Colonic mucosa (tissue), 4 donors: ENCODE measurements at regions not wholly inside any gene's neighbourhood (a gene's known extent, or its start where the extent isn't known, plus 50 kb on each side); places are given as distances from the start of the nearest gene placed in this dataset.

Experiments
- DNase-seq: peaks from one replicate; pipeline ENCODE4 v3.0.0-alpha.2; 2020
- H3K27ac ChIP-seq: fragments of 200-600 bp; one replicate; pipeline ENCODE4 v1.8.0; 2021
- H3K27me3 ChIP-seq: fragments of 200-600 bp; one replicate; pipeline ENCODE4 v1.8.0; 2021
- H3K36me3 ChIP-seq: fragments of 200-600 bp; one replicate; pipeline ENCODE4 v1.8.0; 2021
- H3K4me1 ChIP-seq: fragments of 200-600 bp; one replicate; pipeline ENCODE4 v1.8.0; 2021; ENCODE audit warnings: mild to moderate bottlenecking
- H3K4me3 ChIP-seq: fragments of 200-600 bp; one replicate; pipeline ENCODE4 v1.8.0; 2021
- H3K9ac ChIP-seq, 2 donors: one replicate each; pipeline ENCODE4 v1.7.0; 2013; ENCODE audit warnings: control low read depth in 2 of 2, low read depth in 2 of 2, low read length in 2 of 2
- H3K9me3 ChIP-seq: fragments of 200-600 bp; one replicate; pipeline ENCODE4 v1.8.0; 2021
- CTCF ChIP-seq: fragments of 200-600 bp; IDR thresholded peaks from one replicate; pipeline ENCODE4 v1.8.0; 2022; ENCODE audit warnings: antibody characterized with exemption, mild to moderate bottlenecking
- intact Hi-C: fragments of 100-400 bp; cut with DNase I; formaldehyde crosslinking; loops from one replicate; pipeline ENCODE4 v1.14.1; 2022
- donor health status: healthy.
- donor health status: DM: no; HTN: no; CAD: no.
- donor health status: DM: no; HTN: no; CAD: no.

DNA sequence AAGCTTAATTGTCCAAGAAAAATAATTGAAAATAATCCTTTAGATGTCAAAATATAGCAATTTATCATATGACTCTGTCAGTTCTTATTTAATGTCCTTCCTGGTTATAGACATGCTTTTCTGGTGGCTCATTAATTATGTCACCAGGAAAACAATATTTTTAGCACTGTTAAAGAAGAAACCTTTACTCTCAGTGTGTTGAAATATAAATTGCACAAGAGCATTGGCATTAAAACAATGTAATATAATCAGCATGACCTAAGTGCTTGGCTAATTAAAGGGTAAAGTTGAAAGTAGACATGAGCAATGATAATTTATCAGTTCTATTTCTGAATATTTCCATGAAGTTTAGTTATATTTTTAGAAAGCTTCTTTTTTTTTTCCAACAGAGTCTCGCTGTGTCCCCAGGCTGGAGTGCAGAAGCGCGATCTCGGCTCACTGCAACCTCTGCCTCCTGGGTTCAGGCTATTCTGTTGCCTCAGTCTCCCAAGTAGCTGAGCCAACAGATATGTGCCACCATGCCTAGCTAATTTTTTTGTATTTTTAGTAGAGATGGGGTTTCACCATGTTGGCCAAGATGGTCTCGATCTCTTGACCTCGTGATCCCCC is 232.3 kb downstream of the JRKL start:
- intact Hi-C loops, result no loop called here
- Histone ChIP-seq H3K9ac (no peak overlapping the region), H3K36me3 (no peaks in the 10 kb centered on the region), H3K4me1 (no peaks in the 10 kb centered on the region), H3K27ac (no peak overlapping the region), H3K27me3 (no peaks in the 10 kb centered on the region), H3K9me3 (no peaks in the 10 kb centered on the region), H3K4me3 (no peak overlapping the region)
- no peak for TF ChIP-seq CTCF
- no peak for DNase-seq

DNA sequence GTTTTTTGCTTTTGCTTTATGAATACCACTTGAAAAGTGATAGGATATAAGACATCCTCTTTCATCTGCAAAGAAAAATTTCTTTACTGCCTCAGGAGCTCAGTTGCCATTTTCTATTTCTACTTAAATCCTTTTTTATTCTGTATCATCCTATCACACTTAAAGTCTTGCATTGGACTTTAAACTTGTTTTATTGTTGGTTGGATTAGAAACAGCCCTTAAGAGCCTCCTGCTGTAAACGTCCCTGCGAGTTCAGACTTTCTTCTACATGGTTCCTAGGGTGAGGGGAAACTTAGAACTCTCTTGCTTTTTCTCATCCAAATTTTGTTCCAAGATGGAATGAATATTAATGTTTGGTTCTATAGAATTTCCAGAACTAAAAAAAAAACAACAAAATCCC is 234.3 kb downstream of the JRKL start:
- Histone ChIP-seq H3K4me1 (no peaks in the 10 kb centered on the region), H3K36me3 (no peaks in the 10 kb centered on the region), H3K9ac (no peak overlapping the region), H3K27ac (no peak overlapping the region), H3K4me3 (no peak overlapping the region), H3K9me3 (no peaks in the 10 kb centered on the region), H3K27me3 (no peaks in the 10 kb centered on the region)
- no peak for TF ChIP-seq CTCF
- DNase-seq, result no peak
- intact Hi-C loops, result no loop called here

GRCh38 chr11:96627376-96627775 is 237.6 kb downstream of the JRKL start:
- TF ChIP-seq CTCF, result no peak
- Histone ChIP-seq H3K4me1 (no peaks in the 10 kb centered on the region), H3K27ac (no peak overlapping the region), H3K4me3 (no peak overlapping the region), H3K9ac (no peak overlapping the region), H3K36me3 (no peaks in the 10 kb centered on the region), H3K27me3 (no peaks in the 10 kb centered on the region), H3K9me3 (no peaks in the 10 kb centered on the region)
- intact Hi-C loops, result no loop called here
- no peak for DNase-seq

- no peak overlapping the region for H3K27ac ChIP-seq
- intact Hi-C loops, result no loop called here
Measured at GRCh38 chr11:96635655-96636054, 245.8 kb downstream of the JRKL start.

DNA sequence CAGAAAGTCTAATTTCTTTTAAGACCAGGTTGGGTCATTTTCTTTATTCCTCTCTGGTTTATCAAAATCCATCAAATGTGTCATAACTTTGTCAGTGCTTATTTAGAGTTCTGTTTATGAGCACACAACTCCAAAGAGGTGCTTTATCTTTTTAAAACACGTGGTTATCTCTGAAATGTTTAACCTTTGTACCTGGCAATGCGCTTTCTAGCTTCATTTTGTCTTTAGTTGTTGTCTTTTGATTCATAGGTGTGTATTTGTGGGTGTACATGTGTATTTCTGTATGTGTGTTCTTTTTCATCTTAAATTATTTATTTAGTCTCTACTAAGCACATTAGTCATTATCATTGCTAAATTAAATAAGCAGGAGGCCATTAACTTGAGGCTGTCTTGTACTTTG is 251.4 kb downstream of the JRKL start:
- intact Hi-C loops, result no loop called here
- TF ChIP-seq CTCF, result no peak
- no peaks in the 10 kb centered on the region for H3K36me3 ChIP-seq
- no peak overlapping the region for H3K4me3 ChIP-seq
- no peaks in the 10 kb centered on the region for H3K9me3 ChIP-seq
- DNase-seq, result no peak
- H3K27me3 ChIP-seq, result no peaks in the 10 kb centered on the region
- H3K4me1 ChIP-seq, result no peaks in the 10 kb centered on the region
- H3K27ac ChIP-seq, result no peak overlapping the region
- no peak overlapping the region for H3K9ac ChIP-seq

More at GRCh38 chr11:96635655-96636054, 245.8 kb downstream of the JRKL start:
- Histone ChIP-seq H3K27me3 (no peaks in the 10 kb centered on the region), H3K4me1 (no peaks in the 10 kb centered on the region), H3K4me3 (no peak overlapping the region), H3K36me3 (no peaks in the 10 kb centered on the region), H3K9me3 (no peaks in the 10 kb centered on the region), H3K9ac (no peak overlapping the region)
- no peak for DNase-seq
- no peak for TF ChIP-seq CTCF

DNA sequence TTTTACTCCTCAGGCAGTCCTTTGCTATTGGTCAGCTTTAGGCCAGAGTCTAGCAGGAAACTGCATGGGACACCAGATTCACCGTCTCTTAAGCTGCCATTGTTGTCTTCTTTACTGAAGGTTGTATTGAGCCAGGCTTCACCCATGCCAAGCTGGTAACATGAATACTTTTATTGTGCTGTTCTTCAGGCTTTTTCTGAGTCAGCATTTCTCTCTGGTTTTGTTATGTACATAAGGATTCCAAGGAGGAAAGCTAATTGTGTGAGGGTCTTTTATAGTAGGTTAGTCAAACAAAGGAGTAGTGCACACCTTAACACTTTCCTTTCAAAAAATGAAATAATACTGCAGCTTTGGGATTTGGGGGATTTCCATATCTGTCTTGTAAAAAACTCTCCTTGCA is 252.8 kb downstream of the JRKL start:
- TF ChIP-seq CTCF, result no peak

More for the DNA sequence above, 252.8 kb downstream of the JRKL start:
- intact Hi-C loops, result no loop called here
- no peak for DNase-seq
- Histone ChIP-seq H3K4me3 (no peak overlapping the region), H3K27me3 (no peaks in the 10 kb centered on the region), H3K9ac (no peak overlapping the region), H3K27ac (no peak overlapping the region), H3K36me3 (no peaks in the 10 kb centered on the region), H3K4me1 (no peaks in the 10 kb centered on the region), H3K9me3 (no peaks in the 10 kb centered on the region)
